ENCODE measurements at regions not wholly inside any gene's neighbourhood (a gene's known extent, or its start where the extent isn't known, plus 50 kb on each side); places are given as distances from the start of the nearest gene placed in this dataset.

DNA sequence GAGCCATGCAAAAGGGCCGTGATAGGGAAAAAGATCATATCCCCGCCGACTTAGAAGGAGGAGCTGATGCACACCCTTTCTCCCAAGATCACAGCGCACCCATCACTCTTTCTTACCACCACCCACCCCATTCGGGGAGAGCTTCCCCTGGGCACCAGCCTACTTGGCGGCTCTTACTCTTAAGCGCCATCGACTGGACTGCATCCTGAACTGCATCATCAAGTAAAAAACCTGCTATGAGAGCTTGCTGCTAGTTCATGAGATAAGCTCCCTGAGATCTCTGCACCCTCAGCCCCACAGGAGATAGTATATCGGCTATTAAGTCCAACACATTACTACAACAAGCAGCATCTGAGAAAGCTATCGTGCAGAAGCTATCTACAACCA, 125.1 kb downstream of the BARHL2 start:
- H3K27me3 ChIP-seq (ENCODE audit: control insufficient read depth, insufficient read depth, low read length), result no peaks in the 10 kb centered on the region
- H3K36me3 ChIP-seq (ENCODE audit: control insufficient read depth, insufficient read depth, low read length), result no peaks in the 10 kb centered on the region
- WGBS (ENCODE audit: insufficient coverage, low lambda C conversion rate), result 83% methylated on average over 1 of the region's 10 CpGs
- peaks cover under 1% of the 10 kb centered on the region for H3K9me3 ChIP-seq (ENCODE audit: control insufficient read depth, low read depth, low read length)
- no peak for DNase-seq
- H3K4me3 ChIP-seq (ENCODE audit: low read length), result no peak overlapping the region
- H3K27ac ChIP-seq (ENCODE audit: low read length), result no peak overlapping the region
- H3K4me1 ChIP-seq (ENCODE audit: control insufficient read depth, insufficient read depth, low read length), result no peaks in the 10 kb centered on the region

DNA sequence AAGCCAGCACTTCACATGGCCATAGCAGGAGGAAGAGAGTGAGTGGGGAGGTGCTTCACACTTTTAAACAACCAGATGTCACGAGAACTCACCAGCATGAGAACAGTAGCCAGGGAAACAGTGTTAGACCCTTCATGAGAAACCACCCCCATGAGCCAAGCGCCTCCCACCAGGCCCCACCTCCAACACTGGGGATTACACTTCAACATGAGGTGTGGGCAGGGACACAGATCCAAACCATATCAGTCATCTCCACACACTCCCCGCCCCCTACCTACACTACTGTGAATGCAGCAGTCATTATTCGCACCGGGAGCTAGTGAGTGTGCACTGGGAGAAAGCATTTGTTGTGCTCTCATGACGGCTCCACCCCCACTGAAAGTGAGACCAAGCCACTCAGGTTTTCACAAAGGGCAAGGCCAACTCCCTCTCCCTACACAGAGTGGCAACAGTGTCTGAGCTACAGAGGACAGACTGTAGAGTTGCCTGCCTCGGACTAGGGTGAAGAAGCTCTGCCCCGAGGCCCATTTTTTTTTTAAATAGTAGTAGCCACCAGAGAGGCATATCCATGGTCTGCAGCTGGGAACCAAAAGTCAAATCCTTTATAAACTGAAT, 125.6 kb downstream of the BARHL2 start:
- Histone ChIP-seq H3K27me3 (ENCODE audit: control insufficient read depth, insufficient read depth, low read length) (no peaks in the 10 kb centered on the region), H3K4me1 (ENCODE audit: control insufficient read depth, insufficient read depth, low read length) (no peaks in the 10 kb centered on the region), H3K9me3 (ENCODE audit: control insufficient read depth, low read depth, low read length) (no peaks in the 10 kb centered on the region), H3K4me3 (ENCODE audit: low read length) (no peak overlapping the region), H3K27ac (ENCODE audit: low read length) (no peak overlapping the region), H3K36me3 (ENCODE audit: control insufficient read depth, insufficient read depth, low read length) (no peaks in the 10 kb centered on the region)
- WGBS (ENCODE audit: insufficient coverage, low lambda C conversion rate), result no CpG with 5 or more reads among the region's 8 CpGs
- DNase-seq, result no peak

DNA sequence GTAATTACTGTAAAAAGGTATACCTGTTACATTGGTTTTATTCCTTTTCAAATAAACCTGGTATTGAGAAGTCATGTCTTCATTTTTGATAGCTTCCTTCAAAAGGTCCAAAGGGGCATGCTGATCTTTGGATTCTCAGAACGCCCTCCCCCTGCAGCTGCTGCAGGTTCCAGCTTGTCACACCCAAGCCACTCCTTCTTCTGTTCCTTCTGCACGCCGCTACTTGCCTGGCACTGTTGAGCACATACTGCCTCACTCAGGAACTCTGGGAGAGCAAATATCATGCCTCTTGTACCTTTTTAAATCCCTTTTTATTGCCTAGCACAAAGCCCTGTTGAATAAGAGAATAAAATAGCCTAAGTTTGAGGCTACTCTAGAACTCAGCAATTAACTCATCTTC, 136.9 kb downstream of the BARHL2 start:
- H3K9me3 ChIP-seq (ENCODE audit: control insufficient read depth, low read depth, low read length), result no peaks in the 10 kb centered on the region
- DNase-seq, result peak; percentile 49 to 64
- WGBS (ENCODE audit: insufficient coverage, low lambda C conversion rate), result 14% methylated on average over 2 of the region's 3 CpGs
- peaks cover 3% of the 10 kb centered on the region for H3K4me1 ChIP-seq (ENCODE audit: control insufficient read depth, insufficient read depth, low read length)
- H3K4me3 ChIP-seq (ENCODE audit: low read length), result no peak overlapping the region
- no peak overlapping the region for H3K27ac ChIP-seq (ENCODE audit: low read length)
- peaks cover 4% of the 10 kb centered on the region for H3K27me3 ChIP-seq (ENCODE audit: control insufficient read depth, insufficient read depth, low read length)
- H3K36me3 ChIP-seq (ENCODE audit: control insufficient read depth, insufficient read depth, low read length), result no peaks in the 10 kb centered on the region

DNA sequence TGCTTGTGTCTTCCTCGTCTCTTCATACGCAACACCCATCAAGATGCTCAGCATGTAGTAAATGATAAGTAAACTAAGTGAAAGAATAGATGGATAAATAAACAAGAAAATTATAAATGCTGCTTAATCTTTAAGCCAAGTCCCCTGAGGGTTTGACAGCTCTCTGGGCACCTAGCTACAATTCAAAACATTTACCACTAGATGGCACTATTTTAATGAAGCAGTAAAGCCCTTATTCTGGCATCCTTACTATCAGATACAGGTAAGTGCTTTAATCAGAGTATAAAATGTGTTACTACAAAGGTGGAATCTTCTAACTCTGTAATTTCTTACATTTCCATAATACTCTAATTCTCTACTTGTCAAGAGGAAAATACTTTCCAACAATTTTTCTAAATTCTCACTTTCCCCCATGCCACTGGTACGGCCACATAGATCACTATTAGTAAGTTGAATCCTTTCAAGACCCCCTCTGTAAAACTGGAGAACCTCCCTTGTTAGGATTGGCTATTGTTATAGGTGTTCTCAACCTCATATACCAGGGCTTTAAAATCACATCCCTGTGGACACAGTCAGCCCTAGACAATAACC, 137.8 kb downstream of the BARHL2 start:
- Histone ChIP-seq H3K36me3 (ENCODE audit: control insufficient read depth, insufficient read depth, low read length) (no peaks in the 10 kb centered on the region), H3K27me3 (ENCODE audit: control insufficient read depth, insufficient read depth, low read length) (peaks cover 4% of the 10 kb centered on the region), H3K27ac (ENCODE audit: low read length) (no peak overlapping the region), H3K9me3 (ENCODE audit: control insufficient read depth, low read depth, low read length) (no peaks in the 10 kb centered on the region), H3K4me1 (ENCODE audit: control insufficient read depth, insufficient read depth, low read length) (peaks cover 3% of the 10 kb centered on the region), H3K4me3 (ENCODE audit: low read length) (no peak overlapping the region)
- DNase-seq, result peak in 1 of 2 donors; percentile 20
- WGBS (ENCODE audit: insufficient coverage, low lambda C conversion rate), result 100% methylated on average over 1 of the region's 3 CpGs

DNA sequence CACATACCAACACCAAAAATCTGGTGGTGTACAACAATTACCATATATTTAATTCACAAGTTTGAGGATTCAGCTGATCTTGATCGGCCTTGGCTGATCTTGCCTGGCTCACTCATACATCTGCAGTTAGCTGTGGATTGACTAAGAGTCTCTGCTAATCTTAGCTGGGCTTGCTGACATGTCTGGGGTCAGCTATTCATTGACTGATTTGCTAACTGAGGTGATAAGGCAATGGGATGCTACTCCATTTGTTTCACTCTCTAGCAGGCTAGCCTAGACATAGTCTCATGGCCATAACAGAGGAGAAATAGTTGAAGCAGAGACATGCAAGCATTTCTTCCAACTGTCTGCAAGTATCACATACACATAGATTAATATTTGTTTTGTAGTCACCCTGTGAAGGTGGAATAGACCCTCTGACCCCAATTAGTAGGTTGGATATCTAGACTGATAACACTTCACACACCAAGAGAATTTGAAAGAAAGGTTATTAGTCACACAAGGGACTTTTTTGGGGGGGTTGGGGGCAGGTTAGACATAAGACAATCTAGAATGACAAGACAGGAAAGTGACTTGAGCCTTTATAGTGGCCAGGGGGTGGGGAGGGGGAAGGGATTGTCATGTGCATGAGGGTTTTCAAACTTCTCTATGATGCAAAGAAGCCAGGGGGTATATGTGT, 142.3 kb downstream of the BARHL2 start:
- Histone ChIP-seq H3K9me3 (ENCODE audit: control insufficient read depth, low read depth, low read length) (peaks cover 2% of the 10 kb centered on the region), H3K4me3 (ENCODE audit: low read length) (no peak overlapping the region), H3K27ac (ENCODE audit: low read length) (no peak overlapping the region), H3K36me3 (ENCODE audit: control insufficient read depth, insufficient read depth, low read length) (no peaks in the 10 kb centered on the region), H3K27me3 (ENCODE audit: control insufficient read depth, insufficient read depth, low read length) (peaks cover 4% of the 10 kb centered on the region), H3K4me1 (ENCODE audit: control insufficient read depth, insufficient read depth, low read length) (peaks cover 9% of the 10 kb centered on the region)
- no CpG with 5 or more reads among the region's 1 CpG for WGBS (ENCODE audit: insufficient coverage, low lambda C conversion rate)
- DNase-seq, result no peak

DNA sequence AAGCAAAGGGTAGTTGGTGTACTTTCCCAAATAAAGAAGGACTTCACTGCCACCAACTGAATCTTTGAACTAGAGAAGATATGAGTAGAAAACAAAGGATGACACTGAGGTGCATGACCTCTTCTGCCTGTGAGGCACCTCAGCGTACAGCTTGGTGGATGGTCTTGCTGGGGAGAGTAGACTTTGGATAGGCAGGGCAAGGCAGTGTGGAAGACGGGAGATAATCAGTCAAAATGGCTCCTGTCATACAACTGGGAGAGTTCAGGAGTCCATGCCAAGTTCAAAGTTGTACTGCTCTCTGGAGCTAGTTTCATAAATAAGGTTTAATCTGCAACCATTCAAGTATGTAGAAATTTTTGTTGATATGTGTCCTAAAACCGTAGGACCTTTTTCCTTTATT, 143.4 kb downstream of the BARHL2 start:
- peaks cover 7% of the 10 kb centered on the region for H3K4me1 ChIP-seq (ENCODE audit: control insufficient read depth, insufficient read depth, low read length)
- H3K9me3 ChIP-seq (ENCODE audit: control insufficient read depth, low read depth, low read length), result peaks cover 2% of the 10 kb centered on the region
- H3K27me3 ChIP-seq (ENCODE audit: control insufficient read depth, insufficient read depth, low read length), result peaks cover 3% of the 10 kb centered on the region
- peak overlapping the region; percentile 62 for H3K27ac ChIP-seq (ENCODE audit: low read length)
- WGBS (ENCODE audit: insufficient coverage, low lambda C conversion rate), result 20% methylated on average over 2 of the region's 3 CpGs
- H3K4me3 ChIP-seq (ENCODE audit: low read length), result no peak overlapping the region
- no peaks in the 10 kb centered on the region for H3K36me3 ChIP-seq (ENCODE audit: control insufficient read depth, insufficient read depth, low read length)
- peak; percentile 88 to 92 for DNase-seq

DNA sequence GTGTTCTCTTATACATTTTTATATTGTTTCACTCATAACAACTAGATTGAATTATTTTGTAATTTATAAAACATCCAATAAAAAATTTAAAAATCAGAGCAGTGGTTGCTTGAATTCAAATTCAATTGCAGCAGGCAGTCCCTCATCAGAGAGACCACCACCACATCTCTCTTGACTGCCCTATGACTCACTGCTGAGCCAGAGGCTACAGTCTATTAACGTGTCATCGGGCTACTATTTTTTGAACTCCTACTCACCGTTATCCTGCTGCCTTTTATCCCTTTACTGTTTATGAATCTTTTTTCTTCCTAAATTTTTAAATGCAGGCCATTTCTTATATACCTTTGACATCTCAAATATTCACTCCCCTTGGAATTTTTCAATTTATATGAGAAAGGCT, 144.7 kb downstream of the BARHL2 start:
- 93% methylated on average over 3 of the region's 3 CpGs for WGBS (ENCODE audit: insufficient coverage, low lambda C conversion rate)
- H3K4me3 ChIP-seq (ENCODE audit: low read length), result no peak overlapping the region

DNA sequence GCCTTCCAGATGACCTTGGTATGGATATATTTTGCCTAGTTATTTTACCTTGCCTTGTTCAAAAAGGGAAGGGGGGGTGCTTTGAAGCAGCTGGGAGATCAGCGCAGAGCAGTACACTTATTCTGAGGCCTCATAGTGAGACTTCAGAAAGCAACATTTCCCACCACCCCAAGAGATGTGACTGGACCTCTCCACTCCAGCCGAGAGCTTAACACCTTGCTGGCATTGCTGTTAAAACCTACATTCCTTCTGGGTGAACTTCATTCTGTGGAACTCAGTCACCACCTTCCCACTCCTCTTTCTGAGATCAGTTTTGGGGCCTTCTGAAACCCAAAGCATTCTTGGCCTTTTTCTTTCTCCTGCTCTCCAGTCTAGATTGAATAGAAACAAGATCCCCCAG, 148.7 kb downstream of the BARHL2 start:
- Histone ChIP-seq H3K27ac (ENCODE audit: low read length) (no peak overlapping the region), H3K9me3 (ENCODE audit: control insufficient read depth, low read depth, low read length) (peaks cover 2% of the 10 kb centered on the region), H3K4me1 (ENCODE audit: control insufficient read depth, insufficient read depth, low read length) (peaks cover 5% of the 10 kb centered on the region), H3K4me3 (ENCODE audit: low read length) (no peak overlapping the region), H3K27me3 (ENCODE audit: control insufficient read depth, insufficient read depth, low read length) (no peaks in the 10 kb centered on the region), H3K36me3 (ENCODE audit: control insufficient read depth, insufficient read depth, low read length) (no peaks in the 10 kb centered on the region)
- no peak for DNase-seq
- no CpG with 5 or more reads among the region's 2 CpGs for WGBS (ENCODE audit: insufficient coverage, low lambda C conversion rate)

More for the DNA sequence above, 144.7 kb downstream of the BARHL2 start:
- peaks cover 2% of the 10 kb centered on the region for H3K9me3 ChIP-seq (ENCODE audit: control insufficient read depth, low read depth, low read length)
- DNase-seq, result no peak
- no peaks in the 10 kb centered on the region for H3K36me3 ChIP-seq (ENCODE audit: control insufficient read depth, insufficient read depth, low read length)
- no peaks in the 10 kb centered on the region for H3K27me3 ChIP-seq (ENCODE audit: control insufficient read depth, insufficient read depth, low read length)
- no peak overlapping the region for H3K27ac ChIP-seq (ENCODE audit: low read length)
- peaks cover 7% of the 10 kb centered on the region for H3K4me1 ChIP-seq (ENCODE audit: control insufficient read depth, insufficient read depth, low read length)

DNA sequence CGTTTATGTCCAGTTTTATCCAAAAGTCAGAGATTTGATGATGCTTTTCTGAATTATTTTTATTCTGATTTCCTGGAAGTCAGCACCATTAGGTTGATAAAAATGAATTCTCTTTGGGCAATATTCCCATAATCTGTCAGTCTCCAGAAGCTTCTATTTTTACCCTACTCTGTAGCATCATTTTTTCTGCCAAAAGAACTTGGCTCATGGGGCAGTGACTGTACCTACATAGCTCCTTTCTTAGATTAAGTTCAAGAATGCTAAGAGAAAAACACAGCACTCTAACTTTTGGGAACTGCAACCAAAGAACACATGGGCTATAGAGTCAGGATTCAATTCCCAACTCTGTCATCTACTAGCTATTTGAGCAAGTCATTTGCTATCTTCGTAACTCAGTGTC, 152.9 kb downstream of the BARHL2 start:
- Histone ChIP-seq H3K9me3 (ENCODE audit: control insufficient read depth, low read depth, low read length) (no peaks in the 10 kb centered on the region), H3K4me3 (ENCODE audit: low read length) (no peak overlapping the region), H3K36me3 (ENCODE audit: control insufficient read depth, insufficient read depth, low read length) (no peaks in the 10 kb centered on the region), H3K27me3 (ENCODE audit: control insufficient read depth, insufficient read depth, low read length) (no peaks in the 10 kb centered on the region), H3K4me1 (ENCODE audit: control insufficient read depth, insufficient read depth, low read length) (no peaks in the 10 kb centered on the region), H3K27ac (ENCODE audit: low read length) (no peak overlapping the region)
- WGBS (ENCODE audit: insufficient coverage, low lambda C conversion rate), result 86% methylated on average over 1 of the region's 2 CpGs
- no peak for DNase-seq

DNA sequence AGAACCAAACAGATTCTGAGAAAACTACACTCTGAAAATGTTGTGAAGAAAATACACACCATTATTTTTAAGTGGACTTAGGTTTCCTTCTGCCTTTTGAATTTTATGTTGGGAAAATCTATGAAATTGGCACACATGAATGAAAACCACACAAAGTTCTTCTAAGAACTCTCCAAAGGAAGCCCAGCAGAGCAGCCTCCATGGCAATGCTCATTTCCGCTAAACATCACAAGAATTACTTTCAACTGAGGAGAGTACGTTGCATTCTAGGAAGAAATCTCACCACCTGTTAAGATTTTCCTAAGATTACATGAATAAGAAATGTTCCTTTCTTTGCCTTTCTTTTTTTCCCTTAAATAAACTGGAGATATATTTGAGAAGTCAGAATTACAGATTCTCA, 154.2 kb downstream of the BARHL2 start:
- WGBS (ENCODE audit: insufficient coverage, low lambda C conversion rate), result 65% methylated on average over 2 of the region's 2 CpGs
- no peak overlapping the region for H3K4me3 ChIP-seq (ENCODE audit: low read length)
- no peak overlapping the region for H3K27ac ChIP-seq (ENCODE audit: low read length)
- H3K27me3 ChIP-seq (ENCODE audit: control insufficient read depth, insufficient read depth, low read length), result no peaks in the 10 kb centered on the region
- H3K36me3 ChIP-seq (ENCODE audit: control insufficient read depth, insufficient read depth, low read length), result no peaks in the 10 kb centered on the region
- peaks cover 1% of the 10 kb centered on the region for H3K4me1 ChIP-seq (ENCODE audit: control insufficient read depth, insufficient read depth, low read length)
- H3K9me3 ChIP-seq (ENCODE audit: control insufficient read depth, low read depth, low read length), result no peaks in the 10 kb centered on the region
- DNase-seq, result no peak
